ENCODE measurements at regions not wholly inside any gene's neighbourhood (a gene's known extent, or its start where the extent isn't known, plus 50 kb on each side); places are given as distances from the start of the nearest gene placed in this dataset.

DNA sequence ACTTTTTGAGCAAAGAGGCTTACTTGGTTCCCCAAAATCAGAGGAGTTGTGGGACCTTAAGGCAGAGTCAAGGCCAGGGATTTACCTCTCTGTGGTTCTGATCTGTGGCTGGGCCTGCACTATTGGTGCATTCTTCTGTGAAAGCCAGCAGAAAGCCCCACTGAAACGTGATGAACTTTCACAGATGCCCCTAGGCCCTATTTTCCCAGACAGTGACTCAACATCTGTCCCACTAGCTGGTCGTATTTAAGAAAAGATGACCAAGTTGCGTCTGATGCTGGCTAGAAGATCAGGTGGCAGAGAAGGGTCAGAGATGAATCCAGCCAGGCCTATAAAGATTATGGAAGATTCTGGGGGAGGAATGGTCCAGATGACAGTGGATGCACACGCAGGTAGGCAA is 153.1 kb downstream of the ACTL7B start:
- H3K4me3 Mint-ChIP-seq: no peak overlapping the region
- no peaks in the 10 kb centered on the region for H3K36me3 Mint-ChIP-seq (ENCODE audit: low read depth)
- H3K27me3 Mint-ChIP-seq (ENCODE audit: low read depth, poor library complexity): peaks cover 2% of the 10 kb centered on the region
- H3K27ac Mint-ChIP-seq: peak overlapping the region; percentile 26
- no peaks in the 10 kb centered on the region for H3K4me1 Mint-ChIP-seq
- no peaks in the 10 kb centered on the region for H3K9me3 Mint-ChIP-seq
- no peak for TF ChIP-seq CTCF (IDR thresholded peaks at IDR 0.05)
- DNase-seq: no peak

DNA sequence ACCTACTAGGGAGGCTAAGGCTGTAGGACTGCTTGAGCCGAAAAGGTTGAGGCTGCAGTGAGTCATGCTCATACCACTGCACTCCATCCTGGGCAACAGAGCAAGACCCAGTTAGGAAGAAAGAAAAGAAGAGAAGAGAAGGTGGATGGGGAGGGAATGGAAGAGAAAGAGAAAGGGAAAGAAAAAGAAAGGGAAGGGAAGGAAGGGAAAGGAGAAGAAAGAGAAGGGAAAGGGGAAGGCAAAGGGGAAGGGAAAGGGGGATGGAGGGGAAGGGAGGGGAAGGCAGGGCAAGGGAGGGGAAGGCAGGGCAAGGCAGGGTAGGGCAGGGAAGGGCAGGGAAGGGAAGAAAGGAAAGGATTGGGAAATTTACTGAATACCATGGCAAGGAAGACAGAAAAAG is 157.0 kb downstream of the ACTL7B start:
- no peak for DNase-seq
- H3K27ac Mint-ChIP-seq: no peak overlapping the region
- no peaks in the 10 kb centered on the region for H3K36me3 Mint-ChIP-seq (ENCODE audit: low read depth)
- H3K4me3 Mint-ChIP-seq: no peak overlapping the region
- H3K27me3 Mint-ChIP-seq (ENCODE audit: low read depth, poor library complexity): peaks cover 7% of the 10 kb centered on the region
- H3K4me1 Mint-ChIP-seq: no peaks in the 10 kb centered on the region
- no peak for TF ChIP-seq CTCF (IDR thresholded peaks at IDR 0.05)
- no peaks in the 10 kb centered on the region for H3K9me3 Mint-ChIP-seq

GRCh38 chr9:108698231-108698630 is 157.6 kb downstream of the ACTL7B start:
- TF ChIP-seq CTCF (IDR thresholded peaks at IDR 0.05): no peak
- Mint-ChIP-seq H3K9me3 (no peaks in the 10 kb centered on the region), H3K27ac (no peak overlapping the region), H3K4me1 (no peaks in the 10 kb centered on the region), H3K4me3 (no peak overlapping the region), H3K36me3 (ENCODE audit: low read depth) (no peaks in the 10 kb centered on the region), H3K27me3 (ENCODE audit: low read depth, poor library complexity) (peaks cover 7% of the 10 kb centered on the region)
- DNase-seq: no peak

- Mint-ChIP-seq H3K4me3 (no peak overlapping the region), H3K9me3 (no peaks in the 10 kb centered on the region), H3K27me3 (ENCODE audit: low read depth, poor library complexity) (peaks cover 7% of the 10 kb centered on the region), H3K27ac (no peak overlapping the region), H3K36me3 (ENCODE audit: low read depth) (no peaks in the 10 kb centered on the region), H3K4me1 (no peaks in the 10 kb centered on the region)
- no peak for TF ChIP-seq CTCF (IDR thresholded peaks at IDR 0.05)
- no peak for DNase-seq
Measured at GRCh38 chr9:108696156-108696555, 159.6 kb downstream of the ACTL7B start.

GRCh38 chr9:108694170-108694569 is 161.6 kb downstream of the ACTL7B start:
- H3K27me3 Mint-ChIP-seq (ENCODE audit: low read depth, poor library complexity): peaks cover 7% of the 10 kb centered on the region
- no peak overlapping the region for H3K27ac Mint-ChIP-seq
- no peak for DNase-seq
- H3K9me3 Mint-ChIP-seq: no peaks in the 10 kb centered on the region
- no peak overlapping the region for H3K4me3 Mint-ChIP-seq
- TF ChIP-seq CTCF (IDR thresholded peaks at IDR 0.05): no peak
- no peaks in the 10 kb centered on the region for H3K36me3 Mint-ChIP-seq (ENCODE audit: low read depth)
- H3K4me1 Mint-ChIP-seq: no peaks in the 10 kb centered on the region

DNA sequence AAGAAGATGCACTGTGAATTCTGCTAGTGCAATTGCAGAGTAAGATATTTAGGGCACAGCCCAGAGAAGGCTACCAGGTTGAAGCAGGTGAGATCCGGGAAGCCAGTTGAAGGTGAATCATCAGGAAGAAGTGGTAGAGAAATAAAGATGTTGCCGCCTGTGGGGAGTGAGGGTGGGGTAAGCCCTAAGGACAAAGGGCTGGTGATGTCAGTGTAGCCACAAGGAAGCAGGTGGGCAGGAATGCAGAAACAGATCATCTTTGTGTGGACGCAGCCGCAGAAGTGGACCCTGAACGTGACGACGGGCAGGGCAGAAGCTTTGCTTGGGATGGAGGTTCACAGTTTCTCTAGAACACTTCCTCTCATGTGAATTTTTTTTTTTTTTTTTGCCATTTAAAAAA is 164.2 kb downstream of the ACTL7B start:
- no peak overlapping the region for H3K4me3 Mint-ChIP-seq
- no peaks in the 10 kb centered on the region for H3K4me1 Mint-ChIP-seq
- peaks cover 7% of the 10 kb centered on the region for H3K27me3 Mint-ChIP-seq (ENCODE audit: low read depth, poor library complexity)
- no peak for DNase-seq
- H3K9me3 Mint-ChIP-seq: peaks cover 8% of the 10 kb centered on the region
- no peak for TF ChIP-seq CTCF (IDR thresholded peaks at IDR 0.05)
- no peak overlapping the region for H3K27ac Mint-ChIP-seq
- H3K36me3 Mint-ChIP-seq (ENCODE audit: low read depth): no peaks in the 10 kb centered on the region

Measured in nephron progenitor cell (in vitro differentiated cells).